K562 (cell line): ENCODE measurements at regions not wholly inside any gene's neighbourhood (a gene's known extent, or its start where the extent isn't known, plus 50 kb on each side); places are given as distances from the start of the nearest gene placed in this dataset.
A peak's percentile ranks its signal among the peaks of the same experiment; 100 is the strongest.

Experiments used
- ATAC-seq: fragments of 200-7000 bp; cut with Tn5 transposase; 3 replicates; pipeline ENCODE4 v1.9.1; 2020; ENCODE audit warnings: moderate library complexity
- BruUV-seq: library from RNA; stranded (reverse); fragments of 400-500 nt; replicated peaks from 2 replicates; lab custom pipeline; 2021; lab: Mats Ljungman, UMichigan
- CTCF ChIA-PET: fragments of 300-600 bp; formaldehyde crosslinking; extraction: SDS; loops from one replicate; lab custom pipeline; 2021; ENCODE audit warnings: low intra/inter-chr PET ratio; lab: Yijun Ruan, JAX
- POLR2A ChIA-PET: fragments of 300-600, 350-650 bp; sonication (Branson Sonifier 250); formaldehyde crosslinking; extraction: SDS; loops from one replicate; lab custom pipeline; 2021; ENCODE audit warnings: antibody characterized with exemption, inconsistent platforms; lab: Yijun Ruan, JAX
- DNase-seq, 4 experiments: peaks; one replicate each; pipeline versions ENCODE4 v3.0.0 to v3.0.0-alpha.2; 2011 to 2018; ENCODE audit warnings: low spot score in 3 of 4, mixed read lengths in 3 of 4; ENCODE audit errors: extremely low read depth in 1 of 4
- FAIRE-seq: peaks from 2 replicates; lab custom pipeline; 2011; peaks lifted over from hg19 to GRCh38; lab: Jason Lieb, UNC
- H2AFZ ChIP-seq: 2 replicates; pipeline ENCODE4 v1.6.0; 2011; ENCODE audit warnings: low read depth, low read length, control low read depth, inconsistent platforms
- H3K27ac ChIP-seq: fragments of 200-600 bp; 3 replicates; pipeline ENCODE4 v1.8.0; 2011; ENCODE audit warnings: low read depth, mild to moderate bottlenecking, control low read depth, inconsistent platforms, low read length, moderate library complexity, mixed read lengths; ENCODE audit errors: extremely low read depth
- H3K27me3 ChIP-seq, 2 experiments: fragments of 300-600 bp in 1 of 2; 2 replicates in 1 of 2; 3 replicates in 1 of 2; pipeline versions ENCODE4 v1.6.0 to v1.8.0; 2011; ENCODE audit warnings: inconsistent platforms in 2 of 2, low read length in 2 of 2, mild to moderate bottlenecking in 1 of 2, mixed read lengths in 1 of 2, moderate library complexity in 1 of 2; ENCODE audit not compliant: control insufficient read depth in 2 of 2, insufficient read depth in 2 of 2
- H3K36me3 ChIP-seq: fragments of 300-600 bp; 3 replicates; pipeline ENCODE4 v1.8.0; 2011; ENCODE audit warnings: mild to moderate bottlenecking, low read length, inconsistent platforms; ENCODE audit not compliant: control insufficient read depth, insufficient read depth
- H3K4me1 ChIP-seq, 2 experiments: fragments of 200-600 bp in 1 of 2; replicated peaks in 1 of 2; 2 replicates in 1 of 2; 3 replicates in 1 of 2; pipeline versions ENCODE4 v1.5.1 to v1.8.0; 2011; ENCODE audit warnings: inconsistent platforms in 2 of 2, low read length in 2 of 2, mild to moderate bottlenecking in 1 of 2, mixed read lengths in 1 of 2, moderate library complexity in 1 of 2; ENCODE audit not compliant: control insufficient read depth in 2 of 2, insufficient read depth in 2 of 2
- H3K4me2 ChIP-seq: 2 replicates; pipeline ENCODE4 v1.6.1; 2011; ENCODE audit warnings: low read length, control low read depth, inconsistent platforms, mixed read lengths; ENCODE audit not compliant: insufficient read depth
- H3K4me3 ChIP-seq: fragments of 200-600 bp; sonication (generic), shearing (Covaris generic); 2 replicates; pipeline ENCODE4 v1.5.1; 2016; ENCODE audit warnings: control low read depth, inconsistent platforms
- H3K79me2 ChIP-seq: fragments of 200-600 bp; 3 replicates; pipeline ENCODE4 v1.8.0; 2011; ENCODE audit warnings: low read length, inconsistent platforms; ENCODE audit not compliant: control insufficient read depth, insufficient read depth
- H3K9ac ChIP-seq, 2 experiments: 2 replicates each; pipeline versions ENCODE4 v1.6.0 to v1.6.1; 2011; ENCODE audit warnings: low read depth in 2 of 2, low read length in 2 of 2, control low read depth in 1 of 2, inconsistent platforms in 1 of 2, mild to moderate bottlenecking in 1 of 2, mixed read lengths in 1 of 2; ENCODE audit not compliant: insufficient read depth in 1 of 2
- H3K9me1 ChIP-seq: one replicate; pipeline ENCODE4 v1.6.0; 2011; ENCODE audit warnings: inconsistent platforms, mild to moderate bottlenecking, low read length, moderate library complexity; ENCODE audit not compliant: control insufficient read depth, insufficient read depth
- H3K9me3 ChIP-seq: replicated peaks from 2 replicates; pipeline ENCODE4 v1.5.1; 2011; ENCODE audit warnings: low read depth, low read length, inconsistent platforms; ENCODE audit not compliant: control insufficient read depth, insufficient read depth
- H4K20me1 ChIP-seq: replicated peaks from 2 replicates; pipeline ENCODE4 v1.6.1; 2011; ENCODE audit warnings: low read length, inconsistent platforms, mixed read lengths; ENCODE audit not compliant: control insufficient read depth, insufficient read depth
- CBX5 ChIP-seq: IDR thresholded peaks from 2 replicates; pipeline ENCODE4 v1.6.1; 2014; ENCODE audit warnings: low read depth, borderline replicate concordance
- CTCFL ChIP-seq: IDR thresholded peaks from 2 replicates; pipeline ENCODE4 v1.6.1; 2011; ENCODE audit warnings: borderline replicate concordance, low read depth, mild to moderate bottlenecking, moderate library complexity, low read length; ENCODE audit not compliant: insufficient read depth, poor library complexity, severe bottlenecking
- E2F1 ChIP-seq: sonication (generic); formaldehyde crosslinking; IDR thresholded peaks from 2 replicates; pipeline ENCODE4 v1.8.1; 2023; ENCODE audit warnings: mild to moderate bottlenecking, missing genetic modification reagents, moderate library complexity
- ELK1 ChIP-seq: sonication (generic); formaldehyde crosslinking; IDR thresholded peaks from 2 replicates; pipeline ENCODE4 v1.8.1; 2022; ENCODE audit warnings: missing genetic modification reagents
- ETS1 ChIP-seq: conservative IDR thresholded peaks from 2 replicates; pipeline ENCODE4 v1.6.1; 2011; ENCODE audit warnings: low read depth, mild to moderate bottlenecking, low read length; ENCODE audit not compliant: control insufficient read depth
- FOXM1 ChIP-seq, 2 experiments: fragments of 450-650 bp in 1 of 2; sonication (generic) in 1 of 2; formaldehyde crosslinking in 1 of 2; IDR thresholded peaks; 2 replicates each; pipeline versions ENCODE4 v1.6.1 to v1.9.0; 2017 to 2022; ENCODE audit warnings: low read depth in 2 of 2, mild to moderate bottlenecking in 2 of 2, missing genetic modification reagents in 1 of 2, moderate library complexity in 1 of 2
- YY1 ChIP-seq, 3 experiments: IDR thresholded peaks; 2 replicates each; pipeline ENCODE4 v1.6.1; 2011; ENCODE audit warnings: low read length in 2 of 3, mild to moderate bottlenecking in 2 of 3, moderate library complexity in 2 of 3, borderline replicate concordance in 1 of 3, control low read depth in 1 of 3, low read depth in 1 of 3; ENCODE audit not compliant: insufficient read depth in 3 of 3, insufficient replicate concordance in 2 of 3, control insufficient read depth in 1 of 3, insufficient read length in 1 of 3; ENCODE audit errors: extremely low read depth in 1 of 3
- ZNF384 ChIP-seq: IDR thresholded peaks from 2 replicates; pipeline ENCODE4 v1.6.1; 2012; ENCODE audit warnings: low read depth, low read length, improper control_type of control experiment
- ZNF655 ChIP-seq: fragments of 250-450 bp; sonication (Bioruptor Pico); IDR thresholded peaks from 2 replicates; pipeline ENCODE4 v1.5.0; 2021
- ZNF778 ChIP-seq: fragments of 450-650 bp; formaldehyde crosslinking; IDR thresholded peaks from 2 replicates; pipeline ENCODE4 v1.4.0; 2020; ENCODE audit warnings: mild to moderate bottlenecking, moderate library complexity
- WGBS: fragments of 100-300 bp; shearing (Covaris generic); methylation state at CpG from one replicate; pipeline ENCODE4 v1.1.6; 2016; ENCODE audit warnings: low coverage, mixed read lengths; ENCODE audit not compliant: insufficient coverage; ENCODE audit errors: missing lambda C conversion rate; 5-methylcytosine and 5-hydroxymethylcytosine counted together
- in situ Hi-C: fragments of 300-500 bp; cut with MboI; formaldehyde crosslinking; loops from 4 replicates; pipeline ENCODE4 v1.15.0; 2018; ENCODE audit warnings: inconsistent platforms, mixed read lengths
- intact Hi-C: fragments of 100-400 bp; cut with micrococcal nuclease; formaldehyde crosslinking; loops from 2 replicates; pipeline ENCODE4 v1.14.2; 2022

- no peaks in the 10 kb centered on the region for H3K9me1 ChIP-seq
- WGBS = under 1% methylated on average over 15 of the region's 15 CpGs
- no peak overlapping the region for H3K27ac ChIP-seq
- peak; percentile 60; the same call in 2 of the 3 replicates for ATAC-seq
- CTCF ChIA-PET = no interaction called here
- no peaks in the 10 kb centered on the region for H3K36me3 ChIP-seq
- no peaks in the 10 kb centered on the region for H3K79me2 ChIP-seq
- peaks cover 8 to 9% of the 10 kb centered on the region in 2 experiments; a peak in 4 of 5 replicates for H3K27me3 ChIP-seq
- POLR2A ChIA-PET = no interaction called here
- no peaks in the 10 kb centered on the region for H4K20me1 ChIP-seq
- H2AFZ ChIP-seq = 0 out of 2 replicates have a peak overlapping the region, but pooled peaks have one; percentile 21
- H3K4me3 ChIP-seq = no peak overlapping the region
- intact Hi-C loops (no loop called here), in situ Hi-C loops (no loop called here)
- no peak for FAIRE-seq
- H3K4me2 ChIP-seq = peak overlapping the region; percentile 18
- no peaks in the 10 kb centered on the region for H3K9me3 ChIP-seq
- no peaks in the 10 kb centered on the region for H3K4me1 ChIP-seq
- TF ChIP-seq ELK1 (CRISPR knock-in tag) (0 out of 2 replicates have a peak, but pooled peaks have one; percentile 39), ETS1 (no peak), ZNF384 (no peak), FOXM1 (IDR thresholded peaks at IDR 0.05; ENCODE audit: low read depth) (no peak), FOXM1 (CRISPR knock-in tag; IDR thresholded peaks at IDR 0.05; ENCODE audit: low read depth) (0 out of 2 replicates have a peak, but pooled peaks have one; percentile 39), CTCFL (peak; percentile 42), CBX5 (no peak), ZNF778 (CRISPR knock-in tag) (no peak), E2F1 (CRISPR knock-in tag) (no peak), ZNF655 (CRISPR knock-in tag) (no peak), YY1 (IDR thresholded peaks at IDR 0.05; ENCODE audit: borderline replicate concordance in 1 of 3, control insufficient read depth in 1 of 3, extremely low read depth in 1 of 3, insufficient read depth in 3 of 3, insufficient read length in 1 of 3, insufficient replicate concordance in 2 of 3, low read depth in 1 of 3, low read length in 2 of 3) (peak in 1 of 3 experiments; percentile 24)
- peak in 2 of 4 experiments; percentile 23 to 32 for DNase-seq
- peak overlapping the region in 1 of 2 experiments; percentile 18; a peak in 2 of 4 replicates for H3K9ac ChIP-seq
- no TSS peak for BruUV-seq
Observed at GRCh38 chr7:142528608-142529408, 220.5 kb upstream of the PRSS1 start.
